WTC11 (cell line): ENCODE measurements at regions not wholly inside any gene's neighbourhood (a gene's known extent, or its start where the extent isn't known, plus 50 kb on each side); places are given as distances from the start of the nearest gene placed in this dataset.

Source experiments
- ATAC-seq: fragments of 200-7000 bp; cut with Tn5 transposase; 2 replicates; pipeline ENCODE4 v1.10.0; 2021; ENCODE audit warnings: mild to moderate bottlenecking, moderate library complexity
- CTCF ChIA-PET: fragments of 300-600 bp; sonication (Branson Sonifier 250); formaldehyde crosslinking; loops from one replicate; lab custom pipeline; 2021; ENCODE audit warnings: antibody characterized with exemption; lab: Charles Lee
- POLR2A ChIA-PET: fragments of 350-600 bp; sonication (Branson Sonifier 250); formaldehyde crosslinking; loops from one replicate; lab custom pipeline; 2021; ENCODE audit warnings: antibody characterized with exemption; lab: Charles Lee
- DNase-seq: peaks from one replicate; pipeline ENCODE4 v3.0.0; 2021; ENCODE audit warnings: low spot score
- H3K27ac Mint-ChIP-seq: 2 replicates; pipeline ENCODE4 v1.8.0; 2021; ENCODE audit warnings: mixed read lengths
- H3K27me3 Mint-ChIP-seq: 2 replicates; pipeline ENCODE4 v1.8.0; 2021; ENCODE audit warnings: low read depth, mild to moderate bottlenecking, moderate library complexity, mixed read lengths
- H3K36me3 Mint-ChIP-seq: 2 replicates; pipeline ENCODE4 v1.8.0; 2021; ENCODE audit warnings: mixed read lengths
- H3K4me1 Mint-ChIP-seq: 2 replicates; pipeline ENCODE4 v1.8.0; 2022; ENCODE audit warnings: mixed read lengths
- H3K4me3 Mint-ChIP-seq: 2 replicates; pipeline ENCODE4 v1.8.0; 2021; ENCODE audit warnings: mild to moderate bottlenecking, moderate library complexity, mixed read lengths
- H3K9me3 Mint-ChIP-seq: 2 replicates; pipeline ENCODE4 v1.8.0; 2021; ENCODE audit warnings: mixed read lengths
- GABPB1 ChIP-seq: sonication (generic); formaldehyde crosslinking; IDR thresholded peaks from 2 replicates; pipeline ENCODE4 v1.8.1; 2023; ENCODE audit warnings: mild to moderate bottlenecking, missing genetic modification reagents
- HMGA2 ChIP-seq: fragments of 250-450 bp; sonication (Bioruptor Pico); IDR thresholded peaks from 2 replicates; pipeline ENCODE4 v1.4.0; 2021; ENCODE audit warnings: mild to moderate bottlenecking, moderate library complexity
- IRF2 ChIP-seq: sonication (generic); formaldehyde crosslinking; IDR thresholded peaks from 2 replicates; pipeline ENCODE4 v1.8.0; 2022; ENCODE audit warnings: low read depth, missing genetic modification reagents, borderline replicate concordance
- KAT7 ChIP-seq: sonication (generic); formaldehyde crosslinking; IDR thresholded peaks from 2 replicates; pipeline ENCODE4 v1.8.1; 2023; ENCODE audit warnings: missing genetic modification reagents, mild to moderate bottlenecking, borderline replicate concordance
- NFATC4 ChIP-seq: fragments of 250-450 bp; sonication (Bioruptor Pico); IDR thresholded peaks from 2 replicates; pipeline ENCODE4 v1.9.0; 2021; ENCODE audit warnings: mild to moderate bottlenecking
- NR2C2 ChIP-seq: sonication (generic); formaldehyde crosslinking; IDR thresholded peaks from 2 replicates; pipeline ENCODE4 v1.8.0; 2022; ENCODE audit warnings: mild to moderate bottlenecking, missing genetic modification reagents
- SP1 ChIP-seq: sonication (generic); formaldehyde crosslinking; conservative IDR thresholded peaks from 2 replicates; pipeline ENCODE4 v1.8.1; 2022; ENCODE audit warnings: missing genetic modification reagents
- ZBTB21 ChIP-seq: sonication (generic); formaldehyde crosslinking; IDR thresholded peaks from 2 replicates; pipeline ENCODE4 v1.8.1; 2023; ENCODE audit warnings: mild to moderate bottlenecking, missing genetic modification reagents, borderline replicate concordance
- ZNF219 ChIP-seq: sonication (generic); formaldehyde crosslinking; IDR thresholded peaks from 2 replicates; pipeline ENCODE4 v1.8.0; 2023; ENCODE audit warnings: missing genetic modification reagents, mild to moderate bottlenecking, borderline replicate concordance
- TF ChIP-seq, protein P1 (sequence below): fragments of 250-450 bp; sonication (Bioruptor Pico); IDR thresholded peaks from 2 replicates; pipeline ENCODE4 v1.9.0; 2021; ENCODE audit warnings: mild to moderate bottlenecking
- TF ChIP-seq, protein P2 (sequence below): sonication (generic); formaldehyde crosslinking; IDR thresholded peaks from 2 replicates; pipeline ENCODE4 v1.8.0; 2022; ENCODE audit warnings: mild to moderate bottlenecking, missing genetic modification reagents
- TF ChIP-seq, protein P3 (sequence below): fragments of 250-450 bp; sonication (Bioruptor Pico); conservative IDR thresholded peaks from 2 replicates; pipeline ENCODE4 v1.9.0; 2021; ENCODE audit warnings: mild to moderate bottlenecking
- TF ChIP-seq, protein P4 (sequence below): fragments of 250-450 bp; sonication (Bioruptor Pico); IDR thresholded peaks from 2 replicates; pipeline ENCODE4 v1.8.0; 2021; ENCODE audit warnings: mild to moderate bottlenecking
- TF ChIP-seq, protein P5 (sequence below): sonication (generic); formaldehyde crosslinking; IDR thresholded peaks from 2 replicates; pipeline ENCODE4 v1.8.0; 2022; ENCODE audit warnings: mild to moderate bottlenecking, missing genetic modification reagents
- TF ChIP-seq, protein P6 (sequence below): sonication (generic); formaldehyde crosslinking; conservative IDR thresholded peaks from 2 replicates; pipeline ENCODE4 v1.8.1; 2022; ENCODE audit warnings: mild to moderate bottlenecking, missing genetic modification reagents
- TF ChIP-seq, protein P7 (sequence below): sonication (generic); formaldehyde crosslinking; IDR thresholded peaks from 2 replicates; pipeline ENCODE4 v1.8.0; 2023; ENCODE audit warnings: mild to moderate bottlenecking, missing genetic modification reagents
- TF ChIP-seq, protein P8 (sequence below): sonication (generic); formaldehyde crosslinking; IDR thresholded peaks from 2 replicates; pipeline ENCODE4 v1.8.1; 2022; ENCODE audit warnings: mild to moderate bottlenecking, missing genetic modification reagents, moderate library complexity, borderline replicate concordance

DNA sequence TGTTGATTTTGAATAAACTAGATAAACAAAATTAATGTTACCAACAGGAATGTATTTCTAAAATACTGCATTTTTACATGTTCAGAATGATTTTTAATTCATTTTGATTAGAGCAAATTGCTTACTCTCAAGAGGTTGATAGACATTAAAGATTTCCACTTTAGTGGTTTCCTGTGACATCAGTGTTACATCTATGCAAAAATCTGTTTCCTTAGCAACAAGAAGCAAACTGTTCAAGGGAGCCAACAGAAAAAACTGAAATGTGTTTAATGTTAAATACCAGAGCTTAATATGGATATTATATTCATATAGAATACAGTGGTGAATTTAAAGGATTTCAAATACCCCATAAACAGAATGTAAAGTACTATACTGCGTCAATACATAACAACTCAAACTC is 277.8 kb downstream of the GABRG1 start (continued):
- TF ChIP-seq, protein P1, sequence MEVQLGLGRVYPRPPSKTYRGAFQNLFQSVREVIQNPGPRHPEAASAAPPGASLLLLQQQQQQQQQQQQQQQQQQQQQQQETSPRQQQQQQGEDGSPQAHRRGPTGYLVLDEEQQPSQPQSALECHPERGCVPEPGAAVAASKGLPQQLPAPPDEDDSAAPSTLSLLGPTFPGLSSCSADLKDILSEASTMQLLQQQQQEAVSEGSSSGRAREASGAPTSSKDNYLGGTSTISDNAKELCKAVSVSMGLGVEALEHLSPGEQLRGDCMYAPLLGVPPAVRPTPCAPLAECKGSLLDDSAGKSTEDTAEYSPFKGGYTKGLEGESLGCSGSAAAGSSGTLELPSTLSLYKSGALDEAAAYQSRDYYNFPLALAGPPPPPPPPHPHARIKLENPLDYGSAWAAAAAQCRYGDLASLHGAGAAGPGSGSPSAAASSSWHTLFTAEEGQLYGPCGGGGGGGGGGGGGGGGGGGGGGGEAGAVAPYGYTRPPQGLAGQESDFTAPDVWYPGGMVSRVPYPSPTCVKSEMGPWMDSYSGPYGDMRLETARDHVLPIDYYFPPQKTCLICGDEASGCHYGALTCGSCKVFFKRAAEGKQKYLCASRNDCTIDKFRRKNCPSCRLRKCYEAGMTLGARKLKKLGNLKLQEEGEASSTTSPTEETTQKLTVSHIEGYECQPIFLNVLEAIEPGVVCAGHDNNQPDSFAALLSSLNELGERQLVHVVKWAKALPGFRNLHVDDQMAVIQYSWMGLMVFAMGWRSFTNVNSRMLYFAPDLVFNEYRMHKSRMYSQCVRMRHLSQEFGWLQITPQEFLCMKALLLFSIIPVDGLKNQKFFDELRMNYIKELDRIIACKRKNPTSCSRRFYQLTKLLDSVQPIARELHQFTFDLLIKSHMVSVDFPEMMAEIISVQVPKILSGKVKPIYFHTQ (CRISPR knock-in tag) = no peak
- TF ChIP-seq, protein P2, sequence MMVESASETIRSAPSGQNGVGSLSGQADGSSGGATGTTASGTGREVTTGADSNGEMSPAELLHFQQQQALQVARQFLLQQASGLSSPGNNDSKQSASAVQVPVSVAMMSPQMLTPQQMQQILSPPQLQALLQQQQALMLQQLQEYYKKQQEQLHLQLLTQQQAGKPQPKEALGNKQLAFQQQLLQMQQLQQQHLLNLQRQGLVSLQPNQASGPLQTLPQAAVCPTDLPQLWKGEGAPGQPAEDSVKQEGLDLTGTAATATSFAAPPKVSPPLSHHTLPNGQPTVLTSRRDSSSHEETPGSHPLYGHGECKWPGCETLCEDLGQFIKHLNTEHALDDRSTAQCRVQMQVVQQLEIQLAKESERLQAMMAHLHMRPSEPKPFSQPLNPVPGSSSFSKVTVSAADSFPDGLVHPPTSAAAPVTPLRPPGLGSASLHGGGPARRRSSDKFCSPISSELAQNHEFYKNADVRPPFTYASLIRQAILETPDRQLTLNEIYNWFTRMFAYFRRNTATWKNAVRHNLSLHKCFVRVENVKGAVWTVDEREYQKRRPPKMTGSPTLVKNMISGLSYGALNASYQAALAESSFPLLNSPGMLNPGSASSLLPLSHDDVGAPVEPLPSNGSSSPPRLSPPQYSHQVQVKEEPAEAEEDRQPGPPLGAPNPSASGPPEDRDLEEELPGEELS (CRISPR knock-in tag) = no peak
- TF ChIP-seq GABPB1 (CRISPR knock-in tag) (no peak), IRF2 (CRISPR knock-in tag) (no peak), ZBTB21 (CRISPR knock-in tag) (no peak), NR2C2 (no peak), ZNF219 (CRISPR knock-in tag) (no peak)
- TF ChIP-seq, protein P3, sequence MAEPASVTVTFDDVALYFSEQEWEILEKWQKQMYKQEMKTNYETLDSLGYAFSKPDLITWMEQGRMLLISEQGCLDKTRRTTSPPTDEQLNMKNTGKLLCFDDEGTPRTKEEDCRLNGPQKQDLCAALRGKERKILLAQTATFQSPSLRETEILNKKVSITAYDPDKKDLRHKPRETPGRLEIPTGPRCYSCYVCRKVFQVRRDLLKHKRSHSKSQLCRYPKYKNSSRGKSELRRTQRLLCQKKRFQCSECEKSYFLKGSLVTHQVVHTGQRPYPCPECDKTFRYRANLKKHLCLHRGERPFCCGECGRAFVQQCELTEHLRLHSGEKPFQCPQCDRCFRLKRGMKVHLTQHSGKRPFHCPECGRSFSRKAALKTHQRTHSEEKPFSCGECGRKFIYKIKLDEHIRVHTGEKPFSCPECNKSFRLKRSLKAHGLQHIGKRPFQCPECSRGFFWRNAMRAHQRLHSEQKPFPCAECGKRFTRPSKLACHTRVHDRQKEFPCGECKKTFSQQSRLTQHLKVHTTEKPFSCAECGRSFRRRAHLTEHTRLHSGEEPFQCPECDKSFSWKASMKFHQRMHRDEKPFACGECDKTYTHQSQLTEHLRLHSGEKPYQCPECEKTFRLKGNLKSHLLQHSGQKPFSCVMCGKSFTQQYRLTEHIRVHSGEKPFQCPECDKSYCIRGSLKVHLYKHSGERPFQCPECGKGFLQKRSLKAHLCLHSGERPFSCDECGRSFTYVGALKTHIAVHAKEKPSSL (CRISPR knock-in tag) = no peak
- TF ChIP-seq, protein P4, sequence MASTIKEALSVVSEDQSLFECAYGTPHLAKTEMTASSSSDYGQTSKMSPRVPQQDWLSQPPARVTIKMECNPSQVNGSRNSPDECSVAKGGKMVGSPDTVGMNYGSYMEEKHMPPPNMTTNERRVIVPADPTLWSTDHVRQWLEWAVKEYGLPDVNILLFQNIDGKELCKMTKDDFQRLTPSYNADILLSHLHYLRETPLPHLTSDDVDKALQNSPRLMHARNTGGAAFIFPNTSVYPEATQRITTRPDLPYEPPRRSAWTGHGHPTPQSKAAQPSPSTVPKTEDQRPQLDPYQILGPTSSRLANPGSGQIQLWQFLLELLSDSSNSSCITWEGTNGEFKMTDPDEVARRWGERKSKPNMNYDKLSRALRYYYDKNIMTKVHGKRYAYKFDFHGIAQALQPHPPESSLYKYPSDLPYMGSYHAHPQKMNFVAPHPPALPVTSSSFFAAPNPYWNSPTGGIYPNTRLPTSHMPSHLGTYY (CRISPR knock-in tag) = no peak
- TF ChIP-seq, protein P5, sequence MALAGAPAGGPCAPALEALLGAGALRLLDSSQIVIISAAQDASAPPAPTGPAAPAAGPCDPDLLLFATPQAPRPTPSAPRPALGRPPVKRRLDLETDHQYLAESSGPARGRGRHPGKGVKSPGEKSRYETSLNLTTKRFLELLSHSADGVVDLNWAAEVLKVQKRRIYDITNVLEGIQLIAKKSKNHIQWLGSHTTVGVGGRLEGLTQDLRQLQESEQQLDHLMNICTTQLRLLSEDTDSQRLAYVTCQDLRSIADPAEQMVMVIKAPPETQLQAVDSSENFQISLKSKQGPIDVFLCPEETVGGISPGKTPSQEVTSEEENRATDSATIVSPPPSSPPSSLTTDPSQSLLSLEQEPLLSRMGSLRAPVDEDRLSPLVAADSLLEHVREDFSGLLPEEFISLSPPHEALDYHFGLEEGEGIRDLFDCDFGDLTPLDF (CRISPR knock-in tag) = no peak

DNA sequence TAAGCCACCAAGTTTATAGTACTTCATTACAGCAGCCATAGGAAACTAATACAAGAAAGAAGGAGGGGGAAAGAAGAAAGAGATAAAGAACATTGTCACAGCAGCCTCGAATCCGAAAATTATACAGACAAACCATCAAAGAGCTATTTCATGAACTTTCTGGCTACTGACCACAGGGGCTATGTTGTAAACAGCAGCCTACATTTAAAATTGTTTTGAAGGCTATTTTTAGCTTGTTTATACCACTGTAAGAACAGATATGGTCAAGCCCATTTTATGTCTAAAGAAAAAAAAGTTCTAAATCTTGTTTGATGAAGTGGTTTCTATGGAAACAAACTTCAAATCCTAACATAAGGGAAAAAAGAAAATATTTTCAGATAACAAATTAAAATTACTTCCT is 282.1 kb downstream of the GABRG1 start:
- POLR2A ChIA-PET = no interaction called here
- TF ChIP-seq, protein P6, sequence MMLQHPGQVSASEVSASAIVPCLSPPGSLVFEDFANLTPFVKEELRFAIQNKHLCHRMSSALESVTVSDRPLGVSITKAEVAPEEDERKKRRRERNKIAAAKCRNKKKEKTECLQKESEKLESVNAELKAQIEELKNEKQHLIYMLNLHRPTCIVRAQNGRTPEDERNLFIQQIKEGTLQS (CRISPR knock-in tag) = no peak
- TF ChIP-seq IRF2 (CRISPR knock-in tag) = no peak
- Mint-ChIP-seq H3K27ac (no peak overlapping the region), H3K4me1 (no peaks in the 10 kb centered on the region), H3K27me3 (no peaks in the 10 kb centered on the region), H3K36me3 (no peaks in the 10 kb centered on the region), H3K9me3 (no peaks in the 10 kb centered on the region), H3K4me3 (no peak overlapping the region)
- CTCF ChIA-PET = no interaction called here
- ATAC-seq = no peak
- no peak for DNase-seq

DNA sequence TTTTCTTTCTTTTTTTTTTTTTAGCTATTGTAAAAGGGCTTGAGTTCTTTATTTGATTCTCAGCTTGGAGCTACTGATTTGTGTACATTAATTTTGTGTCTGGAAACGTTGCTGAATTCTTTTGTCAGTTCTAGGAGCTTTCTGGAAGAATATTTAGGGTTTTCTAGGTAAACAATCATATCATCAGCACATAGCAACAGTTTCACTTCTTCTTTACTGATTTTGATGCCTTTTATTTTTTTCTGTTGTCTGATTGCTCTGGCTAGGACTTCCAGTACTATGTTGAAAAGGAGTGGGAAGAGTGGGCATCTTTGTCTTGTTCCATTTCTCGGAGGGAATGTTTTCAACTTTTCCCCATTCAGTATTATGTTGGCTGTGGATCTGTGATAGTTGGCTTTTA is 292.2 kb downstream of the GABRG1 start:
- H3K4me3 Mint-ChIP-seq = no peak overlapping the region
- H3K4me1 Mint-ChIP-seq = no peaks in the 10 kb centered on the region
- H3K27ac Mint-ChIP-seq = no peak overlapping the region
- H3K9me3 Mint-ChIP-seq = peaks cover 66% of the 10 kb centered on the region
- ATAC-seq = no peak
- H3K36me3 Mint-ChIP-seq = peaks cover 4% of the 10 kb centered on the region; the same call in 1 of the 2 replicates
- no peak for DNase-seq
- ChIA-PET POLR2A (no interaction called here), CTCF (no interaction called here)
- H3K27me3 Mint-ChIP-seq = no peaks in the 10 kb centered on the region
- TF ChIP-seq, protein P7, sequence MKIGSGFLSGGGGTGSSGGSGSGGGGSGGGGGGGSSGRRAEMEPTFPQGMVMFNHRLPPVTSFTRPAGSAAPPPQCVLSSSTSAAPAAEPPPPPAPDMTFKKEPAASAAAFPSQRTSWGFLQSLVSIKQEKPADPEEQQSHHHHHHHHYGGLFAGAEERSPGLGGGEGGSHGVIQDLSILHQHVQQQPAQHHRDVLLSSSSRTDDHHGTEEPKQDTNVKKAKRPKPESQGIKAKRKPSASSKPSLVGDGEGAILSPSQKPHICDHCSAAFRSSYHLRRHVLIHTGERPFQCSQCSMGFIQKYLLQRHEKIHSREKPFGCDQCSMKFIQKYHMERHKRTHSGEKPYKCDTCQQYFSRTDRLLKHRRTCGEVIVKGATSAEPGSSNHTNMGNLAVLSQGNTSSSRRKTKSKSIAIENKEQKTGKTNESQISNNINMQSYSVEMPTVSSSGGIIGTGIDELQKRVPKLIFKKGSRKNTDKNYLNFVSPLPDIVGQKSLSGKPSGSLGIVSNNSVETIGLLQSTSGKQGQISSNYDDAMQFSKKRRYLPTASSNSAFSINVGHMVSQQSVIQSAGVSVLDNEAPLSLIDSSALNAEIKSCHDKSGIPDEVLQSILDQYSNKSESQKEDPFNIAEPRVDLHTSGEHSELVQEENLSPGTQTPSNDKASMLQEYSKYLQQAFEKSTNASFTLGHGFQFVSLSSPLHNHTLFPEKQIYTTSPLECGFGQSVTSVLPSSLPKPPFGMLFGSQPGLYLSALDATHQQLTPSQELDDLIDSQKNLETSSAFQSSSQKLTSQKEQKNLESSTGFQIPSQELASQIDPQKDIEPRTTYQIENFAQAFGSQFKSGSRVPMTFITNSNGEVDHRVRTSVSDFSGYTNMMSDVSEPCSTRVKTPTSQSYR (CRISPR knock-in tag) = no peak
- TF ChIP-seq KAT7 (CRISPR knock-in tag) = no peak
- TF ChIP-seq, protein P8, sequence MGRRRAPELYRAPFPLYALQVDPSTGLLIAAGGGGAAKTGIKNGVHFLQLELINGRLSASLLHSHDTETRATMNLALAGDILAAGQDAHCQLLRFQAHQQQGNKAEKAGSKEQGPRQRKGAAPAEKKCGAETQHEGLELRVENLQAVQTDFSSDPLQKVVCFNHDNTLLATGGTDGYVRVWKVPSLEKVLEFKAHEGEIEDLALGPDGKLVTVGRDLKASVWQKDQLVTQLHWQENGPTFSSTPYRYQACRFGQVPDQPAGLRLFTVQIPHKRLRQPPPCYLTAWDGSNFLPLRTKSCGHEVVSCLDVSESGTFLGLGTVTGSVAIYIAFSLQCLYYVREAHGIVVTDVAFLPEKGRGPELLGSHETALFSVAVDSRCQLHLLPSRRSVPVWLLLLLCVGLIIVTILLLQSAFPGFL (CRISPR knock-in tag) = no peak
- TF ChIP-seq SP1 = no peak
- TF ChIP-seq, protein P4 (CRISPR knock-in tag) = no peak
- no peak for TF ChIP-seq NFATC4 (CRISPR knock-in tag)
- no peak for TF ChIP-seq HMGA2 (CRISPR knock-in tag)
